HFFc6 (cell line): ENCODE measurements at regions not wholly inside any gene's neighbourhood (a gene's known extent, or its start where the extent isn't known, plus 50 kb on each side); places are given as distances from the start of the nearest gene placed in this dataset.

Experiments
- DNase-seq: peaks from one replicate; pipeline ENCODE4 v3.0.0-alpha.2; 2018
- H3K27ac Mint-ChIP-seq: 2 replicates; pipeline ENCODE4 v1.8.0; 2020; ENCODE audit warnings: mild to moderate bottlenecking, mixed read lengths
- H3K27me3 Mint-ChIP-seq: 2 replicates; pipeline ENCODE4 v1.8.0; 2021; ENCODE audit warnings: mild to moderate bottlenecking, moderate library complexity, mixed read lengths; ENCODE audit not compliant: insufficient read depth
- H3K36me3 Mint-ChIP-seq: 2 replicates; pipeline ENCODE4 v1.8.0; 2021; ENCODE audit warnings: low read depth, mixed read lengths
- H3K4me1 Mint-ChIP-seq: 2 replicates; pipeline ENCODE4 v1.8.0; 2020; ENCODE audit warnings: low read depth, mixed read lengths
- H3K4me3 Mint-ChIP-seq: 2 replicates; pipeline ENCODE4 v1.8.0; 2020; ENCODE audit warnings: mild to moderate bottlenecking, moderate library complexity, mixed read lengths
- H3K9me3 Mint-ChIP-seq: 2 replicates; pipeline ENCODE4 v1.8.0; 2020; ENCODE audit warnings: mild to moderate bottlenecking, mixed read lengths
- TF ChIP-seq, protein P1 (sequence below): fragments of 200-600 bp; sonication (generic); IDR thresholded peaks from 2 replicates; pipeline ENCODE4 v1.5.0; 2021; ENCODE audit warnings: antibody characterized with exemption, mild to moderate bottlenecking

DNA sequence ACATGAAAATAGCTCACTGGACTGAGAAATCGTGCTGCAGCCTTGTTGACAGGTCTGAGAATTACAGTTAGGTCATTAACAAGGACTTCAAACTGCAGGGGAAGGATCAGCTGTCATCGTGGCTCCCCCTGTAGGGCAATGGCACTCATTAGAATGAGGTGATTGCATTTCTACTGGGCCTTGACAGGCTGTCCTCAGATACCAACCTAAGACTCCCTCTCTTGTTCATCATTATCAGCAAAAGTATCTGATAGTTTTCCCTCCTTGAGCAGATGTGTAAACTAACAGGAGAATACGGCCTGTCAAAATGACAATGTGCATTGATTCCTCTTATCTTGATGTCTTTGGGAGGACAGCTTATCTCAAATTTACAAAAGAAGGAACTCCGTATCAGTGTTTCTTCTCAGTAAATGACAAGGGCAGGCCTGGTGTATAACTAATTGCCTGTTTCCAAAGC, 648.5 kb upstream of the LRRN3 start:
- Mint-ChIP-seq H3K27ac (peak overlapping the region; percentile 40; the same call in 1 of the 2 replicates), H3K4me3 (no peak overlapping the region), H3K4me1 (peaks cover 9% of the 10 kb centered on the region), H3K27me3 (no peaks in the 10 kb centered on the region), H3K9me3 (no peaks in the 10 kb centered on the region; the same call in 1 of the 2 replicates), H3K36me3 (no peaks in the 10 kb centered on the region; the same call in none of the 2 replicates)
- peak; percentile 56 for DNase-seq
- TF ChIP-seq, protein P1, sequence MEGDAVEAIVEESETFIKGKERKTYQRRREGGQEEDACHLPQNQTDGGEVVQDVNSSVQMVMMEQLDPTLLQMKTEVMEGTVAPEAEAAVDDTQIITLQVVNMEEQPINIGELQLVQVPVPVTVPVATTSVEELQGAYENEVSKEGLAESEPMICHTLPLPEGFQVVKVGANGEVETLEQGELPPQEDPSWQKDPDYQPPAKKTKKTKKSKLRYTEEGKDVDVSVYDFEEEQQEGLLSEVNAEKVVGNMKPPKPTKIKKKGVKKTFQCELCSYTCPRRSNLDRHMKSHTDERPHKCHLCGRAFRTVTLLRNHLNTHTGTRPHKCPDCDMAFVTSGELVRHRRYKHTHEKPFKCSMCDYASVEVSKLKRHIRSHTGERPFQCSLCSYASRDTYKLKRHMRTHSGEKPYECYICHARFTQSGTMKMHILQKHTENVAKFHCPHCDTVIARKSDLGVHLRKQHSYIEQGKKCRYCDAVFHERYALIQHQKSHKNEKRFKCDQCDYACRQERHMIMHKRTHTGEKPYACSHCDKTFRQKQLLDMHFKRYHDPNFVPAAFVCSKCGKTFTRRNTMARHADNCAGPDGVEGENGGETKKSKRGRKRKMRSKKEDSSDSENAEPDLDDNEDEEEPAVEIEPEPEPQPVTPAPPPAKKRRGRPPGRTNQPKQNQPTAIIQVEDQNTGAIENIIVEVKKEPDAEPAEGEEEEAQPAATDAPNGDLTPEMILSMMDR = peak; percentile 83

DNA sequence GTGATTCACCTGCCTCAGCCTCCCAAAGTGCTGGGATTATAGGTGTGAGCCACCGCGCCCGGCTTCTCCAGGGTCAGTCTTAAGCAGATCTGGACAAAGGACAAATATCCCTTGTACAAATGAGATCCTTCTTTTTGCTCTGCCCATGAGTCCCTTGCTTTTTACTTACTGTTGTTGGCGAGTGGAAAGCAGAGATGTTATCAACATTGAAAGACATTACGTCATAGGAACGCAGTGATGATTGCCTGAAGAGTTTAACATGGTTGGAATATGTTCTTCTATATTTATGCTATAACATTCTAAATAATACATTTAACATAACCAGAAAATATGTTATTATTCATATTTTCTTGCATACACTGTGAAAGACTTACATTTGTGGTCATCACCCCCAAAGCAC, 644.3 kb upstream of the LRRN3 start:
- no peak for DNase-seq
- H3K27me3 Mint-ChIP-seq = no peaks in the 10 kb centered on the region
- H3K4me3 Mint-ChIP-seq = no peak overlapping the region
- no peak overlapping the region for H3K27ac Mint-ChIP-seq
- TF ChIP-seq, protein P1 = no peak
- no peaks in the 10 kb centered on the region for H3K9me3 Mint-ChIP-seq
- no peaks in the 10 kb centered on the region; the same call in 1 of the 2 replicates for H3K36me3 Mint-ChIP-seq
- H3K4me1 Mint-ChIP-seq = peaks cover 9% of the 10 kb centered on the region

DNA sequence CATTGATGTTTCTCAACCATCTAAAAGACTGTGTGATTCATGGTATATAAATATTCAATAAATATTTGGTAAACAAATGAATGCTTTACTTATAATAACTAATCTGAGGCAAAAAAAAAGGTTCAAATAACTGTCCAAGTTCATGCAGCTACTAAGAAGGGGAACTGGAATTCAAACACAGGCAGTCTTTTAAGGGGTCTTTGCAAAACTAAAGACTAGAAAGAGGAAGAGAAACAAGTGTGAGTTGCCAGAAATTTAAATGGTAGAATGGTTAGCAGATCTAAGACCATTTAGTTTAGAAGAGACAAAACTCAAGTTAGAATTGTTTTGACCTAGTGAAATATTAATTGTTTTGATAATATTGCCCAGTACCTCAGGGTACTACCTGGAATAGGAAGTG, 642.0 kb upstream of the LRRN3 start:
- no peak overlapping the region for H3K27ac Mint-ChIP-seq
- no peaks in the 10 kb centered on the region; the same call in 1 of the 2 replicates for H3K27me3 Mint-ChIP-seq
- TF ChIP-seq, protein P1 = no peak
- peaks cover 13% of the 10 kb centered on the region for H3K4me1 Mint-ChIP-seq
- no peaks in the 10 kb centered on the region for H3K9me3 Mint-ChIP-seq
- no peak for DNase-seq
- no peak overlapping the region for H3K4me3 Mint-ChIP-seq
- H3K36me3 Mint-ChIP-seq = no peaks in the 10 kb centered on the region; the same call in 1 of the 2 replicates

DNA sequence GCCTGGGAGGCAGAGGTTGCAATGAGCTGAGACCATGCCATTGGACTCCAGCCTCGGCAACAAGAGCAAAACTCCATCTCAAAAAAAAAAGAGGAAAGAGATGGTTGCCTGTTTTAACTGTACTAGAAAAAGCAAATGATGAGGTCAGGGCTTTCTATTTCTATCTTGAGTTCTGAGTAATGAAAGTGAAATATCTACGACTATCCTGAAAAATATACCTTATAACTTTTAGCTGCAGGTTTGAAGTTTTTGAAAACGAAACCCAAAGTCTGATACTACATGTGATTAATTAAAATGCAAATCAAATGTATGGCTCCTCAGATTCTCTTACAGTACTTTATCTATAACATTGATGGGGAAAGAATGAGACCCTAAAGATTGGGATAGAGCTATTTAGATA, 636.2 kb upstream of the LRRN3 start:
- H3K36me3 Mint-ChIP-seq = no peaks in the 10 kb centered on the region
- H3K4me1 Mint-ChIP-seq = peaks cover 29% of the 10 kb centered on the region
- peak overlapping the region; percentile 1; the same call in 1 of the 2 replicates for H3K4me3 Mint-ChIP-seq
- H3K27ac Mint-ChIP-seq = no peak overlapping the region
- no peaks in the 10 kb centered on the region for H3K9me3 Mint-ChIP-seq
- H3K27me3 Mint-ChIP-seq = no peaks in the 10 kb centered on the region; the same call in 1 of the 2 replicates
- DNase-seq = no peak
- TF ChIP-seq, protein P1 = no peak

DNA sequence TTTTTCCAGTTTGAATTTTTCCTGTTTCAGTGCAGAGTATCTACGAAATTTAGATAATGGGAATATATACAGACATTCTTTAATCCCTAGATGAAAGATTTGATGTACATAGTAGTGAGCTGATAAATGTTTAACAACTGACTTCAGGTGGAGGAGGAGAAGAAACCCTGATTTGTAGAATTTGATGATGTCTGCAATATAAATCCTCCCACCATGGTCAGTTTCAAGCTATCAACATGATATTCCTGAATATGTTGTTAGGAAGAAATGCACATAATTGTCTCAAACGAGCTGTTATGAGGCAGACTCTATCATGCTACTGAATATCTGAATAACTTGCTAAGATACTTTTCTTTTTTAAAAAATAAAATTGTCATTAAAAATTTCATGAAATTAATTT, 629.3 kb upstream of the LRRN3 start:
- Mint-ChIP-seq H3K4me3 (no peak overlapping the region), H3K36me3 (no peaks in the 10 kb centered on the region), H3K27ac (no peak overlapping the region), H3K9me3 (no peaks in the 10 kb centered on the region), H3K27me3 (peaks cover 3% of the 10 kb centered on the region), H3K4me1 (peaks cover 16% of the 10 kb centered on the region)
- no peak for DNase-seq
- TF ChIP-seq, protein P1 = no peak
